ENCODE measurements at regions not wholly inside any gene's neighbourhood (a gene's known extent, or its start where the extent isn't known, plus 50 kb on each side); places are given as distances from the start of the nearest gene placed in this dataset.
"Not testable (repeated sequence)": the region's sequence is repeated elsewhere in the genome, so short reads cannot be mapped to it uniquely, and the experiment has no call there.

- no peak for DNase-seq (ENCODE audit: low spot score in 2 of 2)
- H3K27ac ChIP-seq, result no peak overlapping the region
- H3K9me3 ChIP-seq, result no peaks in the 10 kb centered on the region
- no peaks in the 10 kb centered on the region for H3K36me3 ChIP-seq
- 92% methylated on average over 13 of the region's 13 CpGs for WGBS
- peaks cover 1% of the 10 kb centered on the region for H3K4me1 ChIP-seq
- H3K4me3 ChIP-seq, result no peak overlapping the region
- no peaks in the 10 kb centered on the region for H3K27me3 ChIP-seq
- TF ChIP-seq EP300 (IDR thresholded peaks at IDR 0.05), result no peak
- no peak for TF ChIP-seq POLR2AphosphoS5 (IDR thresholded peaks at IDR 0.05)
- TF ChIP-seq POLR2A (IDR thresholded peaks at IDR 0.05), result no peak
- TF ChIP-seq CTCF (IDR thresholded peaks at IDR 0.05), result no peak
Observed at GRCh38 chr3:177624528-177625495, 427.5 kb upstream of the TBL1XR1 start.

DNA sequence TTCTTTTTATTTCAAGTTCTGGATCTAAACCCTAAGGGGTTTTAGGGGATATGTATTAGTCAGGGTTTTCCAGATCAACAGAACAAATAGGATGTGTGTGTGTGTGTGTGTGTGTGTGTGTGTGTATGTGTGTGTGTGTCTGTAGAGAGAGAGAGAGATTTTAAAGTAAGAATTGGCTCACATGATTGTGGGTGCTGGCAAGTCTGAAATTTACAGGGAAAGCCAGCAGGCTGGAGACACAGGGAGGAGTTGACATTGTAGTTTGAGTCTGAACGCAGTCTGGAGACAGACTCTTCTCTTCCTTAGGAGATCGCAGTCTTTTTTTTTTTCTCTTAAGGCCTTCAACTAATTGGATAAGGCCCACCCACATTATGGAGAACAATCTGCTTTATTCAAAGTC lies 428.8 kb upstream of the TBL1XR1 start:
- TF ChIP-seq POLR2AphosphoS5 (IDR thresholded peaks at IDR 0.05) (no peak), POLR2A (IDR thresholded peaks at IDR 0.05) (no peak), CTCF (IDR thresholded peaks at IDR 0.05) (no peak), EP300 (IDR thresholded peaks at IDR 0.05) (no peak)
- DNase-seq (ENCODE audit: low spot score in 2 of 2), result no peak
- H3K9me3 ChIP-seq, result no peaks in the 10 kb centered on the region
- no peaks in the 10 kb centered on the region for H3K4me1 ChIP-seq
- WGBS, result 65% methylated on average over 2 of the region's 2 CpGs
- H3K36me3 ChIP-seq, result no peaks in the 10 kb centered on the region
- H3K27me3 ChIP-seq, result no peaks in the 10 kb centered on the region
- no peak overlapping the region for H3K4me3 ChIP-seq
- no peak overlapping the region for H3K27ac ChIP-seq

- not testable (repeated sequence) for H3K27me3 ChIP-seq; H3K9me3 ChIP-seq; H3K4me1 ChIP-seq; H3K27ac ChIP-seq; H3K4me3 ChIP-seq; DNase-seq (ENCODE audit: low spot score in 2 of 2); H3K36me3 ChIP-seq
Observed at GRCh38 chr3:177628095-177628719, 430.9 kb upstream of the TBL1XR1 start.

GRCh38 chr3:177629276-177629675 lies 432.0 kb upstream of the TBL1XR1 start:
- Histone ChIP-seq H3K27ac (no peak overlapping the region), H3K36me3 (no peaks in the 10 kb centered on the region), H3K4me3 (no peak overlapping the region), H3K4me1 (no peaks in the 10 kb centered on the region), H3K9me3 (no peaks in the 10 kb centered on the region), H3K27me3 (no peaks in the 10 kb centered on the region)
- TF ChIP-seq EP300 (IDR thresholded peaks at IDR 0.05), result no peak
- no peak for TF ChIP-seq POLR2AphosphoS5 (IDR thresholded peaks at IDR 0.05)
- no peak for TF ChIP-seq CTCF (IDR thresholded peaks at IDR 0.05)
- TF ChIP-seq POLR2A (IDR thresholded peaks at IDR 0.05), result no peak
- 69% methylated on average over 3 of the region's 3 CpGs for WGBS
- no peak for DNase-seq (ENCODE audit: low spot score in 2 of 2)

GRCh38 chr3:177633671-177634207 lies 436.5 kb upstream of the TBL1XR1 start:
- Histone ChIP-seq H3K4me3 (no peak overlapping the region), H3K9me3 (no peaks in the 10 kb centered on the region), H3K27ac (no peak overlapping the region), H3K4me1 (no peaks in the 10 kb centered on the region), H3K27me3 (no peaks in the 10 kb centered on the region), H3K36me3 (no peaks in the 10 kb centered on the region)
- TF ChIP-seq EP300 (IDR thresholded peaks at IDR 0.05) (no peak), CTCF (IDR thresholded peaks at IDR 0.05) (no peak), POLR2AphosphoS5 (IDR thresholded peaks at IDR 0.05) (no peak), POLR2A (IDR thresholded peaks at IDR 0.05) (no peak)
- WGBS, result 64% methylated on average over 5 of the region's 5 CpGs
- no peak for DNase-seq (ENCODE audit: low spot score in 2 of 2)

DNA sequence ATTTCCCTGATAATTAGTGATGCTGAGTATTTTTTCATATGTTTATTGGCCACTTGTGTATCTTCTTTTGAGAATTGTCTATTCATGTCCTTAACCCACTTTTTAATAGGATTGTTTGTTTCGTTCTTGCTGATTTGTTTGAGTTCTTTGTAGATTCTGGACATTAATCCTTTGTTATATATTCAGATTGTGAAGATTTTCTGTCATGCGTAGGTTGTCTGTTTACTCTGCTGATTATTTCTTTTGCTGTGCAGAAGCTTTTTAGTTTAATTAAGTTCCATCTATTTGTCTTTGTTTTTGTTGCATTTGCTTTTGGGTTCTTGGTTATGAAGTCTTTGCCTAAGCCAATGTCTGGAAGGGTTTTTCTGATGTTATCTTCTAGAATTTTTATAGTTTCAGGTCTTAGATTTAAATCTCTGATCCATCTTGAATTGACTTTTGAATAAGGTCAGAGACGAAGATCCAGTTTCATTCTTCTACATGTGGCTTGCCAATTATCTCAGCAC lies 438.4 kb upstream of the TBL1XR1 start:
- DNase-seq (ENCODE audit: low spot score in 2 of 2); H3K27me3 ChIP-seq; H3K9me3 ChIP-seq; H3K36me3 ChIP-seq; H3K27ac ChIP-seq; H3K4me1 ChIP-seq; H3K4me3 ChIP-seq: not testable (repeated sequence)
- 94% methylated on average over 3 of the region's 3 CpGs for WGBS
